HG03095 (cell line): ENCODE measurements at regions not wholly inside any gene's neighbourhood (a gene's known extent, or its start where the extent isn't known, plus 50 kb on each side); places are given as distances from the start of the nearest gene placed in this dataset.
"Not testable (repeated sequence)": the region's sequence is repeated elsewhere in the genome, so short reads cannot be mapped to it uniquely, and the experiment has no call there.

ENCODE experiments used
- ATAC-seq: cut with Tn5 transposase; IDR thresholded peaks from one replicate; pipeline ENCODE4 v1.9.1; 2021; ENCODE audit warnings: moderate library complexity; ENCODE audit not compliant: unreplicated experiment

- ATAC-seq: no peak
These were observed 499.4 kb upstream of the API5 start for GRCh38 chr11:42812361-42812760.

GRCh38 chr11:42812960-42813359, 498.8 kb upstream of the API5 start:
- ATAC-seq: no peak

GRCh38 chr11:42816471-42816870, 495.3 kb upstream of the API5 start:
- ATAC-seq: no peak

GRCh38 chr11:42819126-42819525, 492.7 kb upstream of the API5 start:
- ATAC-seq: no peak

- ATAC-seq: not testable (repeated sequence)
These were observed 489.6 kb upstream of the API5 start for GRCh38 chr11:42822188-42822587.

- no peak for ATAC-seq
These were observed 488.2 kb upstream of the API5 start for GRCh38 chr11:42823546-42823945.

- no peak for ATAC-seq
These were observed 487.7 kb upstream of the API5 start for GRCh38 chr11:42824067-42824466.

- no peak for ATAC-seq
These were observed 486.2 kb upstream of the API5 start for GRCh38 chr11:42825598-42825997.

- ATAC-seq: no peak
These were observed 484.0 kb upstream of the API5 start for GRCh38 chr11:42827845-42828244.

GRCh38 chr11:42837994-42838393, 473.8 kb upstream of the API5 start:
- ATAC-seq: no peak

GRCh38 chr11:42840176-42840829, 471.5 kb upstream of the API5 start:
- no peak for ATAC-seq

GRCh38 chr11:42840860-42841259, 470.9 kb upstream of the API5 start:
- ATAC-seq: no peak

GRCh38 chr11:42841556-42841955, 470.2 kb upstream of the API5 start:
- ATAC-seq: no peak

- no peak for ATAC-seq
These were observed 462.4 kb upstream of the API5 start for GRCh38 chr11:42849362-42849761.

GRCh38 chr11:42857344-42857743, 454.5 kb upstream of the API5 start:
- ATAC-seq: no peak

GRCh38 chr11:42870480-42870879, 441.3 kb upstream of the API5 start:
- ATAC-seq: no peak

GRCh38 chr11:42873800-42874405, 437.9 kb upstream of the API5 start:
- ATAC-seq: not testable (repeated sequence)

- not testable (repeated sequence) for ATAC-seq
These were observed 430.5 kb upstream of the API5 start for GRCh38 chr11:42881335-42881734.

GRCh38 chr11:42890773-42891172, 421.0 kb upstream of the API5 start:
- ATAC-seq: no peak

- ATAC-seq: no peak
These were observed 410.7 kb upstream of the API5 start for GRCh38 chr11:42901084-42901483.

GRCh38 chr11:42906226-42906625, 405.6 kb upstream of the API5 start:
- ATAC-seq: no peak

- ATAC-seq: peak; percentile 66
These were observed 398.1 kb upstream of the API5 start for GRCh38 chr11:42913731-42914130.

GRCh38 chr11:42923651-42924050, 388.1 kb upstream of the API5 start:
- no peak for ATAC-seq
